Stomach (tissue), 8 donors: ENCODE measurements at regions not wholly inside any gene's neighbourhood (a gene's known extent, or its start where the extent isn't known, plus 50 kb on each side); places are given as distances from the start of the nearest gene placed in this dataset.

Experiments used
- DNase-seq, 2 donors: peaks; one replicate each; pipeline versions ENCODE4 v3.0.0 to v3.0.0-alpha.2; 2013 to 2019
- H3K27ac ChIP-seq, 5 donors: fragments of 200-600 bp in 4 of 5; sonication (generic) in 4 of 5; one replicate each; pipeline ENCODE4 v1.5.1; 2013 to 2019; ENCODE audit warnings: mild to moderate bottlenecking in 1 of 5, moderate library complexity in 1 of 5
- H3K27me3 ChIP-seq, 3 donors: fragments of 200-600 bp; sonication (generic); one replicate each; pipeline ENCODE4 v1.5.1; 2017 to 2019; ENCODE audit warnings: mixed run types in 1 of 3
- H3K36me3 ChIP-seq, 4 donors: fragments of 200-600 bp; sonication (generic); 1 replicate in 3 of 4; 2 replicates in 1 of 4; pipeline ENCODE4 v1.5.1; 2016 to 2019
- H3K4me1 ChIP-seq, 4 donors: fragments of 200-600 bp; sonication (generic); one replicate each; pipeline ENCODE4 v1.5.1; 2016 to 2019
- H3K4me3 ChIP-seq, 4 donors: fragments of 200-600 bp; sonication (generic) in 3 of 4; one replicate each; pipeline ENCODE4 v1.5.1; 2016 to 2019; ENCODE audit warnings: mild to moderate bottlenecking in 1 of 4
- H3K9me3 ChIP-seq, 4 donors: fragments of 200-600 bp; sonication (generic); one replicate each; pipeline ENCODE4 v1.5.1; 2016 to 2019
- EP300 ChIP-seq: sonication (generic); formaldehyde crosslinking; IDR thresholded peaks from one replicate; pipeline ENCODE4 v1.6.1; 2017; ENCODE audit warnings: antibody characterized with exemption
- POLR2A ChIP-seq, 4 donors: fragments of 450-650 bp; IDR thresholded peaks; one replicate each; pipeline ENCODE4 v1.6.1; 2016; ENCODE audit warnings: antibody characterized with exemption in 4 of 4, control low read depth in 2 of 4, mild to moderate bottlenecking in 1 of 4, moderate library complexity in 1 of 4
- POLR2AphosphoS5 ChIP-seq, 3 donors: sonication (generic); formaldehyde crosslinking; IDR thresholded peaks; one replicate each; pipeline ENCODE4 v1.6.1; 2016; ENCODE audit warnings: antibody characterized with exemption in 3 of 3
- WGBS, 5 donors: extraction: QIAGEN DNeasy Blood & Tissue Kit in 3 of 5; methylation state at CpG; one replicate each; pipeline versions ENCODE4 v1.1.5 to v1.1.7; 2013 to 2018; 5-methylcytosine and 5-hydroxymethylcytosine counted together
- intact Hi-C: fragments of 100-400 bp; cut with DNase I; formaldehyde crosslinking; loops from one replicate; pipeline ENCODE4 v1.15.1; 2023; ENCODE audit warnings: low total_unique reads
- TF ChIP-seq, protein P1 (sequence below), 7 experiments: fragments of 450-650 bp in 4 of 7; fragments of 200-600 bp in 3 of 7; sonication (generic) in 3 of 7; IDR thresholded peaks; one replicate each; pipeline ENCODE4 v1.5.1; 2016 to 2019; ENCODE audit warnings: antibody characterized with exemption in 7 of 7, control low read depth in 2 of 7, mild to moderate bottlenecking in 1 of 7
- donor health status: healthy with polysubstance abuse.
- donor health status: Bipolar disorder and iron deficiency.
- donor health status: healthy.

DNA sequence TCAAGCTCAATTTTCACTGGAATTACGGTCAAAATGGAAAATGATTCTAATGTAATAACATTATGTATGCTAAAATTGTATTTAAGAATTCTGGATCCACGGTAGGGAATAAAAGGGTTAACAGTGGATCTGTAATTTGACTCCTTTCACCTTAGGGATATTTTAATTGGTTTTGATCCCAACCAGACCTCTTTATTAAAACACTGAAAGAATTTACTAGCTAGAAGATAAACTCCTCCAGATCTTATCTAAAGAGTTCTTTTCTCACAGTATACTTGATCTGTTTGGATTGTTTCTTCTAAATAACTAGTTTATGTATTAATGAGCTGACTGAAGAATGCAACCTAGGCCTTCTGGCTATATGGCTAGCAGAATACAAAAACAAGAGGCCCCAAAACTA lies 118.4 kb downstream of the DDX53 start:
- Histone ChIP-seq H3K4me1 (no peaks in the 10 kb centered on the region), H3K9me3 (no peaks in the 10 kb centered on the region), H3K4me3 (no peak overlapping the region), H3K36me3 (no peaks in the 10 kb centered on the region), H3K27me3 (no peaks in the 10 kb centered on the region), H3K27ac (no peak overlapping the region)
- DNase-seq: no peak
- no peak for TF ChIP-seq POLR2AphosphoS5 (IDR thresholded peaks at IDR 0.05)
- no peak for TF ChIP-seq EP300
- 79 to 85% (median 82%) methylated on average over 2 of the region's 2 CpGs for WGBS, 5 donors
- intact Hi-C loops: no loop called here

DNA sequence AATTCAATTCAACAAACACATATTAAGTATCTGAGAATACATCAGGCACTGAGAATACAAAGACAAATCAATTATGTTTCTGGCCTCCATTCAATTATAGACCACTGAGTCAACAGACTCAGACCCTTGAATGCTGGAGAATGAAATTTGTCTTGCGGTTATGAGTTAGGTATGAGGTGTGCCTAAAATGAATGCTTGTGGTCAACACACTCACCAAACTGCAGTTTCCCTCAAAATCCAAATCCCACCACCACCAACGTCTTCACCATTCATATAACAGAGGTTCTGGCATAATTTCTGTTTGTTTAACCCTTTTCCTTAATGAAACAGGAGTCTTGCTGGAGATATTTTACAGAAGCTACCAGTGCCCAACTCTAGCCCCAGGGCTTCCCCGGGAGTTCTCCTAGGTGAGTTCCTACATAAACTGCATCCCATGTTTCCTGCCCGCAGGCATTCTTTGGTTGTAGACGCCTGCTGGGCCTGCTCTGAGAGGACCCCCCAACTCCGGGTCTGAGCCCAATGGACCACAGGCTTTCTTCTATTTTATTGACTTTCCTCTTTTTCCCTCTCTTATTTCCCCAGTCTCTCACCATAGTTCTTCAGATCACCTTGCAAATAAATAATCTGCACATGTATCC lies 119.2 kb downstream of the DDX53 start:
- no peaks in the 10 kb centered on the region for H3K36me3 ChIP-seq
- H3K27me3 ChIP-seq: no peaks in the 10 kb centered on the region
- intact Hi-C loops: no loop called here
- H3K9me3 ChIP-seq: no peaks in the 10 kb centered on the region
- TF ChIP-seq POLR2A (IDR thresholded peaks at IDR 0.05): no peak
- no peak for TF ChIP-seq EP300
- TF ChIP-seq POLR2AphosphoS5 (IDR thresholded peaks at IDR 0.05): no peak
- TF ChIP-seq, protein P1, sequence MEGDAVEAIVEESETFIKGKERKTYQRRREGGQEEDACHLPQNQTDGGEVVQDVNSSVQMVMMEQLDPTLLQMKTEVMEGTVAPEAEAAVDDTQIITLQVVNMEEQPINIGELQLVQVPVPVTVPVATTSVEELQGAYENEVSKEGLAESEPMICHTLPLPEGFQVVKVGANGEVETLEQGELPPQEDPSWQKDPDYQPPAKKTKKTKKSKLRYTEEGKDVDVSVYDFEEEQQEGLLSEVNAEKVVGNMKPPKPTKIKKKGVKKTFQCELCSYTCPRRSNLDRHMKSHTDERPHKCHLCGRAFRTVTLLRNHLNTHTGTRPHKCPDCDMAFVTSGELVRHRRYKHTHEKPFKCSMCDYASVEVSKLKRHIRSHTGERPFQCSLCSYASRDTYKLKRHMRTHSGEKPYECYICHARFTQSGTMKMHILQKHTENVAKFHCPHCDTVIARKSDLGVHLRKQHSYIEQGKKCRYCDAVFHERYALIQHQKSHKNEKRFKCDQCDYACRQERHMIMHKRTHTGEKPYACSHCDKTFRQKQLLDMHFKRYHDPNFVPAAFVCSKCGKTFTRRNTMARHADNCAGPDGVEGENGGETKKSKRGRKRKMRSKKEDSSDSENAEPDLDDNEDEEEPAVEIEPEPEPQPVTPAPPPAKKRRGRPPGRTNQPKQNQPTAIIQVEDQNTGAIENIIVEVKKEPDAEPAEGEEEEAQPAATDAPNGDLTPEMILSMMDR (IDR thresholded peaks at IDR 0.05): no peak
- 61 to 79% (median 74%) methylated on average over 6 of the region's 6 CpGs for WGBS, 5 donors
- no peak overlapping the region for H3K27ac ChIP-seq
- DNase-seq: no peak
- H3K4me3 ChIP-seq: no peak overlapping the region
- no peaks in the 10 kb centered on the region for H3K4me1 ChIP-seq

DNA sequence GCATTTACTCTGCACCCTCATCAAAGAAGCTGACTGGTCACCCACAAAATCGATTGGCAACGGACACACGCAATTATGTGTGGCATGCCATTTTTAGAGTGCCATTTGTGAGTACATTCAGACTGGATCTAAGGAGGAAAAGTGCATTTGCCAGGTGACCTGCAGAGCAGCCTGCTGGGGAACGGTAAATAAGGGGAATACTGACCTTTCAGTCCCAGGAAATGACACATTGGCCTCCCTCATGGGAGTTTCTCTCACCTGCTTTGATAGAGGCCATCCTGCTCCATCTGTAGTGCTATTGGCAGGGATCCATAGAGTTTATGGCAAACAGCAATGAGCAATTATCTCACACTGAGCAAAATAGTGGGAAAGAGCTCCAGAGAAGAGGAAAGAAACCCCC lies 127.8 kb downstream of the DDX53 start:
- TF ChIP-seq POLR2AphosphoS5 (IDR thresholded peaks at IDR 0.05) (no peak), POLR2A (IDR thresholded peaks at IDR 0.05) (no peak), EP300 (no peak)
- TF ChIP-seq, protein P1 (IDR thresholded peaks at IDR 0.05): no peak
- 79 to 93% (median 86%) methylated on average over 4 of the region's 4 CpGs for WGBS, 5 donors
- no peak overlapping the region for H3K4me3 ChIP-seq
- H3K4me1 ChIP-seq: no peaks in the 10 kb centered on the region
- H3K27me3 ChIP-seq: peaks cover 0 to 5% (median 0%) of the 10 kb centered on the region in 3 donors
- no peak for DNase-seq
- H3K9me3 ChIP-seq: no peaks in the 10 kb centered on the region
- H3K36me3 ChIP-seq: no peaks in the 10 kb centered on the region
- no peak overlapping the region for H3K27ac ChIP-seq
- intact Hi-C loops: no loop called here

DNA sequence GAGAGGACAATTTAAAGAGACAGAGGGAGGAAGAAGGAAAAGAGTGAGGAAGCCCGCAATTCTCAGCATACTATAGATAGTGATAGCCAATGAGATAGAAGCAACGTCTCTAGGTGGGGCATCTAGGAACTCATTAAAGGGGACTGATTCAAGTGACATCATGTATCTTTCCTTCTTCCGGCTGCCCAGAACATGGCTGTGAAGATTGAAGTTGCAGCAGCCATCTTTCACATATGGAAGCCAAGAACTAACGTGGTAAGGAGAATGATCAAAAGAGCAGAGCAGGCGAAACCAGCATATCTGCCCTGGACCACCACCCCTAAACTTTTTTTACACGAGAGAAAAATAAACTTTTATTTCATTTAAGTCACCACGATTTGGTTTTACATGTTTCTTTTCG lies 133.8 kb downstream of the DDX53 start:
- TF ChIP-seq, protein P1 (IDR thresholded peaks at IDR 0.05): no peak
- no peak for TF ChIP-seq POLR2AphosphoS5 (IDR thresholded peaks at IDR 0.05)
- no peak for TF ChIP-seq EP300
- TF ChIP-seq POLR2A (IDR thresholded peaks at IDR 0.05): no peak
- H3K4me1 ChIP-seq: no peaks in the 10 kb centered on the region
- H3K27ac ChIP-seq: no peak overlapping the region
- intact Hi-C loops: no loop called here
- DNase-seq: no peak
- H3K4me3 ChIP-seq: no peak overlapping the region
- no peaks in the 10 kb centered on the region for H3K36me3 ChIP-seq
- H3K9me3 ChIP-seq: no peaks in the 10 kb centered on the region
- 77 to 88% (median 79%) methylated on average over 8 of the region's 8 CpGs for WGBS, 5 donors
- H3K27me3 ChIP-seq: no peaks in the 10 kb centered on the region

- Histone ChIP-seq H3K4me3 (no peak overlapping the region), H3K36me3 (no peaks in the 10 kb centered on the region), H3K9me3 (no peaks in the 10 kb centered on the region), H3K27ac (no peak overlapping the region), H3K27me3 (no peaks in the 10 kb centered on the region), H3K4me1 (no peaks in the 10 kb centered on the region)
- DNase-seq: peak in 1 of 2 donors; percentile 37
- intact Hi-C loops: no loop called here
- TF ChIP-seq, protein P1 (IDR thresholded peaks at IDR 0.05): no peak
- TF ChIP-seq POLR2AphosphoS5 (IDR thresholded peaks at IDR 0.05) (no peak), EP300 (no peak), POLR2A (IDR thresholded peaks at IDR 0.05) (no peak)
Measured at GRCh38 chrX:23134136-23134535, 134.4 kb downstream of the DDX53 start.
